Right atrium auricular region (tissue), 2 donors: ENCODE measurements at regions not wholly inside any gene's neighbourhood (a gene's known extent, or its start where the extent isn't known, plus 50 kb on each side); places are given as distances from the start of the nearest gene placed in this dataset.

Experiments used
- DNase-seq: peaks from one replicate; pipeline ENCODE4 v3.0.0-alpha.2; 2019; ENCODE audit warnings: low spot score
- H3K27ac ChIP-seq, 2 donors: fragments of 200-600 bp; sonication (generic); 1 replicate in 1 of 2; 2 replicates in 1 of 2; pipeline ENCODE4 v1.5.1; 2016 to 2019
- H3K27me3 ChIP-seq, 2 donors: fragments of 200-600 bp; sonication (generic); one replicate each; pipeline versions ENCODE4 v1.5.1 to v1.6.0; 2017 to 2019
- H3K36me3 ChIP-seq: fragments of 200-600 bp; sonication (generic); one replicate; pipeline ENCODE4 v1.5.1; 2016
- H3K4me1 ChIP-seq, 2 donors: fragments of 200-600 bp; sonication (generic); one replicate each; pipeline versions ENCODE4 v1.5.1 to v1.6.0; 2017 to 2019
- H3K4me3 ChIP-seq, 2 donors: fragments of 200-600 bp; sonication (generic); 1 replicate in 1 of 2; 2 replicates in 1 of 2; pipeline ENCODE4 v1.5.1; 2017 to 2019; ENCODE audit warnings: mild to moderate bottlenecking in 1 of 2, moderate library complexity in 1 of 2
- H3K9me3 ChIP-seq, 2 donors: fragments of 200-600 bp; sonication (generic); one replicate each; pipeline ENCODE4 v1.5.1; 2019
- CTCF ChIP-seq, 2 donors: fragments of 200-600 bp; sonication (generic); IDR thresholded peaks; one replicate each; pipeline ENCODE4 v1.5.1; 2019; ENCODE audit warnings: antibody characterized with exemption in 2 of 2

DNA sequence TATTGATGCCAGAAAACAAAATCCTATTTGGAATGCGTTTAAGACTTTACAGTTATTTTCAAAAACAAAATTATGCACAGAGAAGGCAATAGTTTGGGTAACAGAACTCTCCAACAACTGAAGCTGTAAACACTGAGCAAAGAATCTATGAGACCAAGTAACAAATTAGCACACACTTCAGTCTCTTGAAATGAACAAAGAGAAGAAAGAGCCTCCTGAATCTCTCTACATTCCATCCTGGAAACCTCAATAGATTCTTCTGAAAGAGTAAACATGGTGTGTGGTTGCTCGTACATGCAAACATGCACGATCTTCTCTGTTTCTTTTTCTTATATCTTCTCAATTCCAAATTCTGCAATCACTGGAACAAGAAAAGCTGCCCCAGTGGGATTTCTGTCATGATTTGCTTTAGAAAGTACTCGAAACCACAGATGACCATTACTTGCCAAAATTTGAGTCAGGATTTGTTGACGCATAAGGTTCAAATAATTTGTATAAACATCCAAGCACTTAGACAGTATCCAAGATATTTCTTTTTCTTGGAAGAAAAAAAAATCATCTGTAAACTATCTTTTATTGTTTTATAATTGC lies 137.9 kb upstream of the DACH1 start:
- Histone ChIP-seq H3K27ac (no peak overlapping the region), H3K4me1 (no peaks in the 10 kb centered on the region), H3K9me3 (peaks cover 0 to 11% of the 10 kb centered on the region in 2 donors), H3K36me3 (no peaks in the 10 kb centered on the region), H3K27me3 (no peaks in the 10 kb centered on the region), H3K4me3 (no peak overlapping the region)
- no peak for DNase-seq
- TF ChIP-seq CTCF (IDR thresholded peaks at IDR 0.05): no peak

- no peak for TF ChIP-seq CTCF (IDR thresholded peaks at IDR 0.05)
- no peak overlapping the region for H3K4me3 ChIP-seq
- H3K9me3 ChIP-seq: peaks cover 0 to 6% of the 10 kb centered on the region in 2 donors
- no peaks in the 10 kb centered on the region for H3K4me1 ChIP-seq
- no peaks in the 10 kb centered on the region for H3K27me3 ChIP-seq
- no peaks in the 10 kb centered on the region for H3K36me3 ChIP-seq
- H3K27ac ChIP-seq: no peak overlapping the region
- DNase-seq: no peak
Observed at GRCh38 chr13:72004246-72004645, 137.2 kb upstream of the DACH1 start.

- no peak for TF ChIP-seq CTCF (IDR thresholded peaks at IDR 0.05)
- Histone ChIP-seq H3K4me1 (no peaks in the 10 kb centered on the region), H3K4me3 (no peak overlapping the region)
Observed at GRCh38 chr13:71998223-71998622, 131.2 kb upstream of the DACH1 start.

GRCh38 chr13:71979616-71980015 lies 112.6 kb upstream of the DACH1 start:
- no peaks in the 10 kb centered on the region for H3K4me1 ChIP-seq
- H3K27me3 ChIP-seq: no peaks in the 10 kb centered on the region
- H3K27ac ChIP-seq: no peak overlapping the region
- no peaks in the 10 kb centered on the region for H3K36me3 ChIP-seq
- H3K4me3 ChIP-seq: no peak overlapping the region
- DNase-seq: no peak
- no peaks in the 10 kb centered on the region for H3K9me3 ChIP-seq
- TF ChIP-seq CTCF (IDR thresholded peaks at IDR 0.05): no peak

More at GRCh38 chr13:71998223-71998622, 131.2 kb upstream of the DACH1 start:
- DNase-seq: no peak
- Histone ChIP-seq H3K27ac (no peak overlapping the region), H3K27me3 (no peaks in the 10 kb centered on the region), H3K9me3 (peaks cover 0 to 7% of the 10 kb centered on the region in 2 donors), H3K36me3 (no peaks in the 10 kb centered on the region)

DNA sequence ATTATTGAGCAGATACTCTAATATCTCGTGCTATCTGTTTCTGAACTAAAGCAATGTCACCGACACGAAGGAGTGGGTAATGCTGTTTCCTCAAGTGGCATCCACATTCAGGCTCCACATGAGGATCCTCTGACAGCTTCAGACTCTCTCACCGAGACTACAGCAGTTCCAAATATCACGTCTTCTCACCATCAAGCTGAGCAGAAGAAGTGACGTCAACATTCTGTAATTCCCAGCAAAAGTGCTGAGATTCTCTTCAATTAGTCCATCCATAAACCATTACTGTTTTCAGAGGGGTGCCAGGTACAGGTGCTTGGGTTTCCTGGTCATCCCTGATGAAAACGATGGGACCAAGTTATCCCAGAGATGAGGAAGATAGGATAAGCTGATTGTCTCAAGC lies 110.0 kb upstream of the DACH1 start:
- no peaks in the 10 kb centered on the region for H3K9me3 ChIP-seq
- TF ChIP-seq CTCF (IDR thresholded peaks at IDR 0.05): no peak
- no peak for DNase-seq
- no peaks in the 10 kb centered on the region for H3K4me1 ChIP-seq
- H3K36me3 ChIP-seq: no peaks in the 10 kb centered on the region
- H3K4me3 ChIP-seq: no peak overlapping the region
- no peaks in the 10 kb centered on the region for H3K27me3 ChIP-seq
- H3K27ac ChIP-seq: no peak overlapping the region

GRCh38 chr13:71967990-71968389 lies 101.0 kb upstream of the DACH1 start:
- Histone ChIP-seq H3K27ac (no peak overlapping the region), H3K36me3 (no peaks in the 10 kb centered on the region), H3K4me1 (no peaks in the 10 kb centered on the region), H3K4me3 (no peak overlapping the region), H3K27me3 (no peaks in the 10 kb centered on the region), H3K9me3 (no peaks in the 10 kb centered on the region)
- no peak for DNase-seq
- TF ChIP-seq CTCF (IDR thresholded peaks at IDR 0.05): no peak
